ENCODE measurements at regions not wholly inside any gene's neighbourhood (a gene's known extent, or its start where the extent isn't known, plus 50 kb on each side); places are given as distances from the start of the nearest gene placed in this dataset.

GRCh38 chr1:34362949-34363348 lies 186.2 kb downstream of the C1orf94 start:
- no peak for TF ChIP-seq CTCF (IDR thresholded peaks at IDR 0.05)
- TF ChIP-seq POLR2A (IDR thresholded peaks at IDR 0.05), result no peak
